ENCODE measurements at regions not wholly inside any gene's neighbourhood (a gene's known extent, or its start where the extent isn't known, plus 50 kb on each side); places are given as distances from the start of the nearest gene placed in this dataset.

- no peaks in the 10 kb centered on the region for H3K36me3 ChIP-seq (replicated peaks; ENCODE audit: control insufficient read depth, insufficient read depth, low read length)
- no peak overlapping the region for H3K4me3 ChIP-seq (ENCODE audit: insufficient read depth, low read depth, low read length)
- no peaks in the 10 kb centered on the region for H3K27me3 ChIP-seq (ENCODE audit: control insufficient read depth, insufficient read depth, low read length)
- no peak for DNase-seq
These were observed 629.2 kb downstream of the OTOL1 start for GRCh38 chr3:162125790-162126189.

- Histone ChIP-seq H3K36me3 (replicated peaks; ENCODE audit: control insufficient read depth, insufficient read depth, low read length) (no peaks in the 10 kb centered on the region), H3K4me3 (ENCODE audit: insufficient read depth, low read depth, low read length) (no peak overlapping the region), H3K27me3 (ENCODE audit: control insufficient read depth, insufficient read depth, low read length) (no peaks in the 10 kb centered on the region)
- DNase-seq = no peak
These were observed 634.0 kb downstream of the OTOL1 start for GRCh38 chr3:162130582-162130981.

- Histone ChIP-seq H3K36me3 (replicated peaks; ENCODE audit: control insufficient read depth, insufficient read depth, low read length) (no peaks in the 10 kb centered on the region), H3K4me3 (ENCODE audit: insufficient read depth, low read depth, low read length) (no peak overlapping the region), H3K27me3 (ENCODE audit: control insufficient read depth, insufficient read depth, low read length) (no peaks in the 10 kb centered on the region)
- no peak for DNase-seq
These were observed 636.4 kb downstream of the OTOL1 start for GRCh38 chr3:162132981-162133380.

GRCh38 chr3:162134571-162134970 is 638.0 kb downstream of the OTOL1 start:
- Histone ChIP-seq H3K4me3 (ENCODE audit: insufficient read depth, low read depth, low read length) (no peak overlapping the region), H3K36me3 (replicated peaks; ENCODE audit: control insufficient read depth, insufficient read depth, low read length) (no peaks in the 10 kb centered on the region), H3K27me3 (ENCODE audit: control insufficient read depth, insufficient read depth, low read length) (no peaks in the 10 kb centered on the region)
- no peak for DNase-seq

GRCh38 chr3:162136136-162136535 is 639.5 kb downstream of the OTOL1 start:
- no peak overlapping the region for H3K4me3 ChIP-seq (ENCODE audit: insufficient read depth, low read depth, low read length)
- no peak for DNase-seq
- H3K27me3 ChIP-seq (ENCODE audit: control insufficient read depth, insufficient read depth, low read length) = no peaks in the 10 kb centered on the region
- H3K36me3 ChIP-seq (replicated peaks; ENCODE audit: control insufficient read depth, insufficient read depth, low read length) = no peaks in the 10 kb centered on the region

GRCh38 chr3:162138509-162138908 is 641.9 kb downstream of the OTOL1 start:
- no peak overlapping the region for H3K4me3 ChIP-seq (ENCODE audit: insufficient read depth, low read depth, low read length)
- no peaks in the 10 kb centered on the region for H3K36me3 ChIP-seq (replicated peaks; ENCODE audit: control insufficient read depth, insufficient read depth, low read length)
- DNase-seq = no peak
- no peaks in the 10 kb centered on the region for H3K27me3 ChIP-seq (ENCODE audit: control insufficient read depth, insufficient read depth, low read length)

GRCh38 chr3:162139841-162140240 is 643.2 kb downstream of the OTOL1 start:
- Histone ChIP-seq H3K36me3 (replicated peaks; ENCODE audit: control insufficient read depth, insufficient read depth, low read length) (no peaks in the 10 kb centered on the region), H3K27me3 (ENCODE audit: control insufficient read depth, insufficient read depth, low read length) (no peaks in the 10 kb centered on the region), H3K4me3 (ENCODE audit: insufficient read depth, low read depth, low read length) (no peak overlapping the region)
- DNase-seq = no peak

- no peaks in the 10 kb centered on the region for H3K36me3 ChIP-seq (replicated peaks; ENCODE audit: control insufficient read depth, insufficient read depth, low read length)
- DNase-seq = no peak
- H3K27me3 ChIP-seq (ENCODE audit: control insufficient read depth, insufficient read depth, low read length) = no peaks in the 10 kb centered on the region
- no peak overlapping the region for H3K4me3 ChIP-seq (ENCODE audit: insufficient read depth, low read depth, low read length)
These were observed 644.7 kb downstream of the OTOL1 start for GRCh38 chr3:162141272-162141791.

- H3K27me3 ChIP-seq (ENCODE audit: control insufficient read depth, insufficient read depth, low read length) = no peaks in the 10 kb centered on the region
- H3K36me3 ChIP-seq (replicated peaks; ENCODE audit: control insufficient read depth, insufficient read depth, low read length) = no peaks in the 10 kb centered on the region
- no peak for DNase-seq
- no peak overlapping the region for H3K4me3 ChIP-seq (ENCODE audit: insufficient read depth, low read depth, low read length)
These were observed 645.9 kb downstream of the OTOL1 start for GRCh38 chr3:162142511-162142910.

GRCh38 chr3:162143180-162143579 is 646.6 kb downstream of the OTOL1 start:
- no peak for DNase-seq
- H3K4me3 ChIP-seq (ENCODE audit: insufficient read depth, low read depth, low read length) = no peak overlapping the region
- no peaks in the 10 kb centered on the region for H3K27me3 ChIP-seq (ENCODE audit: control insufficient read depth, insufficient read depth, low read length)
- H3K36me3 ChIP-seq (replicated peaks; ENCODE audit: control insufficient read depth, insufficient read depth, low read length) = no peaks in the 10 kb centered on the region

- H3K36me3 ChIP-seq (replicated peaks; ENCODE audit: control insufficient read depth, insufficient read depth, low read length) = no peaks in the 10 kb centered on the region
- H3K4me3 ChIP-seq (ENCODE audit: insufficient read depth, low read depth, low read length) = no peak overlapping the region
- no peak for DNase-seq
- H3K27me3 ChIP-seq (ENCODE audit: control insufficient read depth, insufficient read depth, low read length) = no peaks in the 10 kb centered on the region
These were observed 651.4 kb downstream of the OTOL1 start for GRCh38 chr3:162147996-162148395.

- DNase-seq = no peak
- no peaks in the 10 kb centered on the region for H3K36me3 ChIP-seq (replicated peaks; ENCODE audit: control insufficient read depth, insufficient read depth, low read length)
- no peak overlapping the region for H3K4me3 ChIP-seq (ENCODE audit: insufficient read depth, low read depth, low read length)
- no peaks in the 10 kb centered on the region for H3K27me3 ChIP-seq (ENCODE audit: control insufficient read depth, insufficient read depth, low read length)
These were observed 654.2 kb downstream of the OTOL1 start for GRCh38 chr3:162150790-162151189.

- no peak for DNase-seq
- H3K4me3 ChIP-seq (ENCODE audit: insufficient read depth, low read depth, low read length) = no peak overlapping the region
- no peaks in the 10 kb centered on the region for H3K36me3 ChIP-seq (replicated peaks; ENCODE audit: control insufficient read depth, insufficient read depth, low read length)
- no peaks in the 10 kb centered on the region for H3K27me3 ChIP-seq (ENCODE audit: control insufficient read depth, insufficient read depth, low read length)
These were observed 656.0 kb downstream of the OTOL1 start for GRCh38 chr3:162152636-162153035.

GRCh38 chr3:162161595-162161994 is 665.0 kb downstream of the OTOL1 start:
- H3K36me3 ChIP-seq (replicated peaks; ENCODE audit: control insufficient read depth, insufficient read depth, low read length) = no peaks in the 10 kb centered on the region
- no peak overlapping the region for H3K4me3 ChIP-seq (ENCODE audit: insufficient read depth, low read depth, low read length)
- DNase-seq = no peak
- H3K27me3 ChIP-seq (ENCODE audit: control insufficient read depth, insufficient read depth, low read length) = no peaks in the 10 kb centered on the region

- Histone ChIP-seq H3K36me3 (replicated peaks; ENCODE audit: control insufficient read depth, insufficient read depth, low read length) (no peaks in the 10 kb centered on the region), H3K27me3 (ENCODE audit: control insufficient read depth, insufficient read depth, low read length) (no peaks in the 10 kb centered on the region), H3K4me3 (ENCODE audit: insufficient read depth, low read depth, low read length) (no peak overlapping the region)
- no peak for DNase-seq
These were observed 668.7 kb downstream of the OTOL1 start for GRCh38 chr3:162165346-162165745.

- Histone ChIP-seq H3K36me3 (replicated peaks; ENCODE audit: control insufficient read depth, insufficient read depth, low read length) (no peaks in the 10 kb centered on the region), H3K4me3 (ENCODE audit: insufficient read depth, low read depth, low read length) (no peak overlapping the region), H3K27me3 (ENCODE audit: control insufficient read depth, insufficient read depth, low read length) (no peaks in the 10 kb centered on the region)
- no peak for DNase-seq
These were observed 669.9 kb downstream of the OTOL1 start for GRCh38 chr3:162166543-162166942.
